HG03039 (cell line): ENCODE measurements at regions not wholly inside any gene's neighbourhood (a gene's known extent, or its start where the extent isn't known, plus 50 kb on each side); places are given as distances from the start of the nearest gene placed in this dataset.

Source experiments
- ATAC-seq: cut with Tn5 transposase; IDR thresholded peaks from one replicate; pipeline ENCODE4 v1.9.1; 2021; ENCODE audit warnings: mild to moderate bottlenecking, moderate library complexity; ENCODE audit not compliant: unreplicated experiment

GRCh38 chr4:100569196-100569595, 51.4 kb upstream of the EMCN start:
- ATAC-seq, result no peak
